Ovary (tissue), 3 donors: ENCODE measurements at regions not wholly inside any gene's neighbourhood (a gene's known extent, or its start where the extent isn't known, plus 50 kb on each side); places are given as distances from the start of the nearest gene placed in this dataset.
"Not testable (repeated sequence)": the region's sequence is repeated elsewhere in the genome, so short reads cannot be mapped to it uniquely, and the experiment has no call there.

Experiments
- POLR2A ChIP-seq: fragments of 450-650 bp; IDR thresholded peaks from one replicate; pipeline ENCODE4 v1.6.1; 2017; ENCODE audit warnings: antibody characterized with exemption, mild to moderate bottlenecking, moderate library complexity
- TF ChIP-seq, protein P1 (sequence below), 3 donors: fragments of 450-650 bp in 2 of 3; fragments of 200-600 bp in 1 of 3; IDR thresholded peaks; one replicate each; pipeline versions ENCODE4 v1.5.1 to v1.8.0; 2016 to 2022; ENCODE audit warnings: antibody characterized with exemption in 3 of 3, mild to moderate bottlenecking in 1 of 3
- donor health status: DM: no; HTN: no; CAD: no.

DNA sequence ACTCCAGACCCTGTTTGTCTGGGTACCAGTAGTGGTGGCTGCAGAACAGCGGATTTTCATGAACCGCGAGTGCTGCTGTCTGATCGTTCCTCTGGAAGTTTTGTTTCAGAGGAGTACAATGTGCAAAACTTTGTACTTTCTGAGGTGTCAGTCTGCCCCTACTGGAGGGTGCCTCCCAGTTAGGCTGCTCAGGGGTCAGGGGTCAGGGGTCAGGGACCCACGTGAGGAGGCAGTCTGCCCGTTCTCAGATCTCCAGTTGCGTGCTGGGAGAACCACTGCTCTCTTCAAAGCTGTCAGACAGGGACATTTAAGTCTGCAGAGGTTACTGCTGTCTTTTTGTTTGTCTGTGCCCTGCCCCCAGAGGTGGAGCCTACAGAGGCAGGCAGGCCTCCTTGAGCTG lies 84.9 kb downstream of the POU4F1 start:
- TF ChIP-seq POLR2A: not testable (repeated sequence)
- TF ChIP-seq, protein P1, sequence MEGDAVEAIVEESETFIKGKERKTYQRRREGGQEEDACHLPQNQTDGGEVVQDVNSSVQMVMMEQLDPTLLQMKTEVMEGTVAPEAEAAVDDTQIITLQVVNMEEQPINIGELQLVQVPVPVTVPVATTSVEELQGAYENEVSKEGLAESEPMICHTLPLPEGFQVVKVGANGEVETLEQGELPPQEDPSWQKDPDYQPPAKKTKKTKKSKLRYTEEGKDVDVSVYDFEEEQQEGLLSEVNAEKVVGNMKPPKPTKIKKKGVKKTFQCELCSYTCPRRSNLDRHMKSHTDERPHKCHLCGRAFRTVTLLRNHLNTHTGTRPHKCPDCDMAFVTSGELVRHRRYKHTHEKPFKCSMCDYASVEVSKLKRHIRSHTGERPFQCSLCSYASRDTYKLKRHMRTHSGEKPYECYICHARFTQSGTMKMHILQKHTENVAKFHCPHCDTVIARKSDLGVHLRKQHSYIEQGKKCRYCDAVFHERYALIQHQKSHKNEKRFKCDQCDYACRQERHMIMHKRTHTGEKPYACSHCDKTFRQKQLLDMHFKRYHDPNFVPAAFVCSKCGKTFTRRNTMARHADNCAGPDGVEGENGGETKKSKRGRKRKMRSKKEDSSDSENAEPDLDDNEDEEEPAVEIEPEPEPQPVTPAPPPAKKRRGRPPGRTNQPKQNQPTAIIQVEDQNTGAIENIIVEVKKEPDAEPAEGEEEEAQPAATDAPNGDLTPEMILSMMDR (IDR thresholded peaks at IDR 0.05): not testable (repeated sequence)
